ENCODE measurements at regions not wholly inside any gene's neighbourhood (a gene's known extent, or its start where the extent isn't known, plus 50 kb on each side); places are given as distances from the start of the nearest gene placed in this dataset.

- TF ChIP-seq POLR2A (IDR thresholded peaks at IDR 0.05): no peak
- TF ChIP-seq CTCF (IDR thresholded peaks at IDR 0.05): no peak
Observed at GRCh38 chr2:62573137-62573731, 67.2 kb upstream of the TMEM17 start.

Measured in transverse colon (tissue), 3 donors.